Hepatocyte (in vitro differentiated cells): ENCODE measurements at regions not wholly inside any gene's neighbourhood (a gene's known extent, or its start where the extent isn't known, plus 50 kb on each side); places are given as distances from the start of the nearest gene placed in this dataset.

Source experiments
- DNase-seq: peaks from one replicate; pipeline ENCODE4 v3.0.0-alpha.2; 2016; ENCODE audit warnings: low spot score
- H2AFZ ChIP-seq: fragments of 200-600 bp; sonication (generic); 2 replicates; pipeline ENCODE4 v1.6.0; 2016; ENCODE audit warnings: antibody characterized with exemption, mild to moderate bottlenecking
- H3K27ac ChIP-seq: fragments of 200-600 bp; sonication (generic); 2 replicates; pipeline ENCODE4 v1.5.1; 2016; ENCODE audit warnings: mild to moderate bottlenecking
- H3K27me3 ChIP-seq: fragments of 200-600 bp; sonication (generic); 2 replicates; pipeline ENCODE4 v1.6.1; 2016
- H3K36me3 ChIP-seq: fragments of 200-600 bp; sonication (generic); replicated peaks from 2 replicates; pipeline ENCODE4 v1.5.1; 2016; ENCODE audit warnings: low read depth; ENCODE audit not compliant: insufficient read depth
- H3K4me1 ChIP-seq: fragments of 200-600 bp; sonication (generic); 2 replicates; pipeline ENCODE4 v1.5.1; 2016; ENCODE audit warnings: mild to moderate bottlenecking, moderate library complexity; ENCODE audit not compliant: insufficient read depth
- H3K4me2 ChIP-seq: fragments of 200-600 bp; sonication (generic); 2 replicates; pipeline ENCODE4 v1.6.0; 2016
- H3K4me3 ChIP-seq: fragments of 200-600 bp; sonication (generic); 2 replicates; pipeline ENCODE4 v1.5.1; 2016; ENCODE audit warnings: mild to moderate bottlenecking
- H3K79me2 ChIP-seq: fragments of 200-600 bp; sonication (generic); 2 replicates; pipeline ENCODE4 v1.6.0; 2017; ENCODE audit warnings: mild to moderate bottlenecking
- H3K9me2 ChIP-seq: fragments of 200-600 bp; sonication (generic); replicated peaks from 2 replicates; pipeline ENCODE4 v1.6.0; 2017; ENCODE audit warnings: mild to moderate bottlenecking; ENCODE audit not compliant: insufficient read depth
- H3K9me3 ChIP-seq: fragments of 200-600 bp; sonication (generic); 2 replicates; pipeline ENCODE4 v1.5.1; 2016; ENCODE audit warnings: low read depth, mild to moderate bottlenecking
- H4K20me1 ChIP-seq: fragments of 200-600 bp; sonication (generic); 2 replicates; pipeline ENCODE4 v1.6.0; 2016; ENCODE audit warnings: mild to moderate bottlenecking; ENCODE audit not compliant: insufficient read depth, poor library complexity, severe bottlenecking
- EZH2 ChIP-seq: fragments of 200-600 bp; sonication (generic); IDR thresholded peaks from 2 replicates; pipeline ENCODE4 v1.6.1; 2016; ENCODE audit warnings: antibody characterized with exemption, mild to moderate bottlenecking, borderline replicate concordance
- EZH2phosphoT487 ChIP-seq: fragments of 200-600 bp; sonication (generic); IDR thresholded peaks from one replicate; pipeline ENCODE4 v1.6.1; 2018; ENCODE audit warnings: antibody characterized with exemption, mild to moderate bottlenecking, low read depth, moderate library complexity; ENCODE audit not compliant: unreplicated experiment, severe bottlenecking
- WGBS: methylation state at CpG from one replicate; pipeline ENCODE4 v1.1.6; 2016; ENCODE audit warnings: low lambda C conversion rate; ENCODE audit errors: missing lambda C conversion rate; 5-methylcytosine and 5-hydroxymethylcytosine counted together
- TF ChIP-seq, protein P1 (sequence below): fragments of 200-600 bp; sonication (generic); IDR thresholded peaks from 2 replicates; pipeline ENCODE4 v1.5.1; 2016; ENCODE audit warnings: antibody characterized with exemption, mild to moderate bottlenecking; ENCODE audit not compliant: poor library complexity

DNA sequence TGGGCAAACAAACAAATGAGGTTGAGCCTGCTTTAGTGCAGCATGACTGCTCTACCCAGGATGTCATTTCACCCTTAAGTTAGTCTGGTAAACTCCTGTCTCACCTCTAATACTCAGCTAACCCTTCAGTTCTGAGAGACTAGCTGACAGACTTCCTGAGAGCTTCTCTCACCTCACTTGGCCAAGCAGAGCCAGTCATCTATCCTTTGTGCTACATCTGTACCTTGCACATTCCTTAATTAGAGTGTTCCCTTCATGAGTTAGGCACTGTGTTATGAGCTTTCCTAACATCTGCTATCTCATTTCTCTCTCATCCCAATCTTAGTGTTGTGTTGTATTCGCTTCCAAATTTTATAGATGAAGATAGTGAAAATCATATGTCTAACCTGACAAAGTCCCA, 220.1 kb upstream of the PIK3C3 start:
- no peak for DNase-seq
- Histone ChIP-seq H3K4me1 (no peaks in the 10 kb centered on the region), H3K79me2 (no peaks in the 10 kb centered on the region), H3K9me3 (no peaks in the 10 kb centered on the region), H2AFZ (no peak overlapping the region), H3K4me3 (no peak overlapping the region), H3K27ac (no peak overlapping the region), H3K4me2 (no peak overlapping the region), H3K9me2 (no peaks in the 10 kb centered on the region), H3K36me3 (no peaks in the 10 kb centered on the region), H3K27me3 (no peaks in the 10 kb centered on the region), H4K20me1 (no peaks in the 10 kb centered on the region)
- TF ChIP-seq EZH2phosphoT487 (no peak), EZH2 (no peak)
- TF ChIP-seq, protein P1, sequence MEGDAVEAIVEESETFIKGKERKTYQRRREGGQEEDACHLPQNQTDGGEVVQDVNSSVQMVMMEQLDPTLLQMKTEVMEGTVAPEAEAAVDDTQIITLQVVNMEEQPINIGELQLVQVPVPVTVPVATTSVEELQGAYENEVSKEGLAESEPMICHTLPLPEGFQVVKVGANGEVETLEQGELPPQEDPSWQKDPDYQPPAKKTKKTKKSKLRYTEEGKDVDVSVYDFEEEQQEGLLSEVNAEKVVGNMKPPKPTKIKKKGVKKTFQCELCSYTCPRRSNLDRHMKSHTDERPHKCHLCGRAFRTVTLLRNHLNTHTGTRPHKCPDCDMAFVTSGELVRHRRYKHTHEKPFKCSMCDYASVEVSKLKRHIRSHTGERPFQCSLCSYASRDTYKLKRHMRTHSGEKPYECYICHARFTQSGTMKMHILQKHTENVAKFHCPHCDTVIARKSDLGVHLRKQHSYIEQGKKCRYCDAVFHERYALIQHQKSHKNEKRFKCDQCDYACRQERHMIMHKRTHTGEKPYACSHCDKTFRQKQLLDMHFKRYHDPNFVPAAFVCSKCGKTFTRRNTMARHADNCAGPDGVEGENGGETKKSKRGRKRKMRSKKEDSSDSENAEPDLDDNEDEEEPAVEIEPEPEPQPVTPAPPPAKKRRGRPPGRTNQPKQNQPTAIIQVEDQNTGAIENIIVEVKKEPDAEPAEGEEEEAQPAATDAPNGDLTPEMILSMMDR: no peak
- WGBS: 79% methylated on average over 1 of the region's 1 CpG

DNA sequence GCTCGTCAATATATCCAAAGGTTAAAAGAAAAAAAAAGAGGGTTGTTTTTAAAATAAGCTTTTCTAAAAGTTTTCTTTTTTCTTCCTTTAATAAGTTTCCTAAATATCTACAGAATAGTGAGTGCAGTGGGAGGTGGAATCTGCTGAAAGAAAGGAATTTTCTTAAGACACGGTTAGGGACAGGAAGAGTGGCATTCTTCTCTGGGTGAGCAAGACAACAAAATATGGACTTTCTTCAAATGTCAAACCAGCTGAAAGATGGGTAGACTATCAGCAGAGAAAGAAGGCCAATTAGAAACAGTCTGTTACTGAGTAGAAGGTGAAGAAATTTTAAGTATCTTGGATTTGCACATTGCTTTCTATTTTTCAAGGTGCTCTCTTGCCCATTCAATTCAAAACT, 222.7 kb upstream of the PIK3C3 start:
- H3K79me2 ChIP-seq: no peaks in the 10 kb centered on the region
- no peaks in the 10 kb centered on the region for H3K4me1 ChIP-seq
- no peak overlapping the region for H3K4me2 ChIP-seq
- no peak for TF ChIP-seq EZH2
- no peak for TF ChIP-seq EZH2phosphoT487
- no peaks in the 10 kb centered on the region for H3K9me3 ChIP-seq
- no peak overlapping the region for H2AFZ ChIP-seq
- no peak for DNase-seq
- 69% methylated on average over 2 of the region's 2 CpGs for WGBS
- no peaks in the 10 kb centered on the region for H3K36me3 ChIP-seq
- H4K20me1 ChIP-seq: no peaks in the 10 kb centered on the region
- H3K9me2 ChIP-seq: no peaks in the 10 kb centered on the region
- no peak overlapping the region for H3K27ac ChIP-seq
- no peak overlapping the region for H3K4me3 ChIP-seq
- H3K27me3 ChIP-seq: no peaks in the 10 kb centered on the region

DNA sequence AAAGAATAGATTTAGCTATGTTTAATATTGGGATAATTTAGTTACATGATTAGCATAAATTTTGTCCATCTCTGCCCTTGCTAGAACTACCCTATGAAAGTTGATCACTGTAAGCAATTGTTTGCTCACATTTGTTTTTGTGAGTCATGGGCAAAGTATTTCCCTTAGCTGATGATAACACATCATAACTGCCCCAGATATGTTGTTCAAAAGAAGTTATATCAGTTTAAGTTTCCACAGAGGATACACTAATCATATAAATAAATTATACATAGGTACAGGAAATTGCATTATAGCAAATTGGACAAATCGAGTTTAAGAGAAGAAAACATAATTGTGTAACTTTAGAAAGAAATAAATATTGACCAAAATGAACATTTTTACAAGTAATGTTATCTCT, 223.2 kb upstream of the PIK3C3 start:
- no peak overlapping the region for H3K27ac ChIP-seq
- DNase-seq: no peak
- TF ChIP-seq EZH2phosphoT487 (no peak), EZH2 (no peak)
- TF ChIP-seq, protein P1: no peak
- H3K4me2 ChIP-seq: no peak overlapping the region
- H3K9me3 ChIP-seq: no peaks in the 10 kb centered on the region
- no peaks in the 10 kb centered on the region for H3K9me2 ChIP-seq
- no peaks in the 10 kb centered on the region for H4K20me1 ChIP-seq
- H3K79me2 ChIP-seq: no peaks in the 10 kb centered on the region
- no peaks in the 10 kb centered on the region for H3K27me3 ChIP-seq
- H3K4me1 ChIP-seq: no peaks in the 10 kb centered on the region
- WGBS: 63% methylated on average over 1 of the region's 1 CpG
- H2AFZ ChIP-seq: no peak overlapping the region
- no peak overlapping the region for H3K4me3 ChIP-seq
- no peaks in the 10 kb centered on the region for H3K36me3 ChIP-seq

DNA sequence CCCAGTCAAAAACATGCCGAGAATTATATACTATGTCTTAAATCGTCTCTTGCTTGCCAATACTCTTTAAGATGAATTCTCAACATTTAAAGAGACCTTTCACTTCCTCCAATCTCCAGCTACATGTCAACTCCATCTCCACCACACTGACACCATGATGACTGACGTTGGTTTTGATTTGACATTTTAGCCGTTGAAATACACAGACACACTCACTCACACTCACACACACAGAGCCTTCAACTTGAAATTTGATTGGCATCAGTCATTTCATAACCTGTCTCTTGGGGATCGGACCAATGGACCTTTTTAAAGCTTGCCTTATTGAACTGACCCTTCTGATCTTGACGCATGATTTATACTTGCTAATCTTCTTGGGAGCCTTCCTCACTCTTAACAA, 230.8 kb upstream of the PIK3C3 start:
- no peaks in the 10 kb centered on the region for H3K9me3 ChIP-seq
- H3K4me2 ChIP-seq: no peak overlapping the region
- TF ChIP-seq, protein P1: no peak
- TF ChIP-seq EZH2phosphoT487 (no peak), EZH2 (no peak)
- no peaks in the 10 kb centered on the region for H3K36me3 ChIP-seq
- no peak overlapping the region for H2AFZ ChIP-seq
- H3K9me2 ChIP-seq: no peaks in the 10 kb centered on the region
- no peak for DNase-seq
- H3K27me3 ChIP-seq: no peaks in the 10 kb centered on the region
- H3K4me3 ChIP-seq: no peak overlapping the region
- no peaks in the 10 kb centered on the region for H3K4me1 ChIP-seq
- H4K20me1 ChIP-seq: no peaks in the 10 kb centered on the region
- no peak overlapping the region for H3K27ac ChIP-seq
- WGBS: 78% methylated on average over 6 of the region's 6 CpGs
- H3K79me2 ChIP-seq: no peaks in the 10 kb centered on the region
